ENCODE measurements at regions not wholly inside any gene's neighbourhood (a gene's known extent, or its start where the extent isn't known, plus 50 kb on each side); places are given as distances from the start of the nearest gene placed in this dataset.

- Histone ChIP-seq H3K27ac (ENCODE audit: extremely low read depth, low read depth, low read length) (no peak overlapping the region), H3K4me1 (ENCODE audit: control insufficient read depth, insufficient read depth, low read length) (no peaks in the 10 kb centered on the region), H3K36me3 (ENCODE audit: control insufficient read depth in 2 of 2, insufficient read depth in 1 of 2, low read length in 2 of 2) (no peaks in the 10 kb centered on the region), H3K9me3 (ENCODE audit: control insufficient read depth, insufficient read depth, low read depth, low read length) (no peaks in the 10 kb centered on the region), H3K4me3 (ENCODE audit: low read depth, low read length) (no peak overlapping the region)
- ChIA-PET POLR2A (no interaction called here), CTCF (no interaction called here)
- TF ChIP-seq PRDM1 (tag by site-specific recombination; IDR thresholded peaks at IDR 0.05) (no peak), ZNF561 (tag by site-specific recombination; IDR thresholded peaks at IDR 0.05; ENCODE audit: borderline replicate concordance) (no peak), ZSCAN23 (tag by site-specific recombination; IDR thresholded peaks at IDR 0.05) (no peak), ZNF112 (tag by site-specific recombination; IDR thresholded peaks at IDR 0.05) (no peak), ZNF837 (tag by site-specific recombination; IDR thresholded peaks at IDR 0.05) (no peak), BCL11B (tag by site-specific recombination; IDR thresholded peaks at IDR 0.05; ENCODE audit: low read depth) (no peak), ZBTB44 (tag by site-specific recombination; IDR thresholded peaks at IDR 0.05) (no peak), ZNF549 (tag by site-specific recombination; IDR thresholded peaks at IDR 0.05) (no peak), ZNF48 (tag by site-specific recombination; IDR thresholded peaks at IDR 0.05) (no peak), PATZ1 (tag by site-specific recombination; IDR thresholded peaks at IDR 0.05) (no peak), PRDM4 (tag by site-specific recombination; IDR thresholded peaks at IDR 0.05) (no peak), ZNF362 (tag by site-specific recombination; IDR thresholded peaks at IDR 0.05) (no peak), OSR2 (tag by site-specific recombination; IDR thresholded peaks at IDR 0.05) (no peak)
Measured at GRCh38 chr3:65268426-65268825, 580.6 kb upstream of the ADAMTS9 start.

- H3K36me3 ChIP-seq (ENCODE audit: control insufficient read depth in 2 of 2, insufficient read depth in 1 of 2, low read length in 2 of 2), result no peaks in the 10 kb centered on the region
- POLR2A ChIA-PET, result no interaction called here
- H3K27ac ChIP-seq (ENCODE audit: extremely low read depth, low read depth, low read length), result no peak overlapping the region
- no peak for TF ChIP-seq ZSCAN5A (tag by site-specific recombination; IDR thresholded peaks at IDR 0.05)
- no peak for TF ChIP-seq ZNF19 (tag by site-specific recombination; IDR thresholded peaks at IDR 0.05; ENCODE audit: low read depth)
- TF ChIP-seq GLI2 (tag by site-specific recombination; IDR thresholded peaks at IDR 0.05; ENCODE audit: borderline replicate concordance, low read depth), result no peak
- no peak for TF ChIP-seq ZNF175 (tag by site-specific recombination; IDR thresholded peaks at IDR 0.05)
- no peak for TF ChIP-seq PRDM4 (tag by site-specific recombination; IDR thresholded peaks at IDR 0.05)
- TF ChIP-seq ZNF600 (tag by site-specific recombination; IDR thresholded peaks at IDR 0.05), result no peak
- no peak for TF ChIP-seq ZNF654 (tag by site-specific recombination; IDR thresholded peaks at IDR 0.05; ENCODE audit: low read depth)
- no peaks in the 10 kb centered on the region for H3K4me1 ChIP-seq (ENCODE audit: control insufficient read depth, insufficient read depth, low read length)
- no peak overlapping the region for H3K4me3 ChIP-seq (ENCODE audit: low read depth, low read length)
- CTCF ChIA-PET, result no interaction called here
- H3K9me3 ChIP-seq (ENCODE audit: control insufficient read depth, insufficient read depth, low read depth, low read length), result no peaks in the 10 kb centered on the region
Measured at GRCh38 chr3:65265942-65266590, 578.3 kb upstream of the ADAMTS9 start.

Data from HEK293 (cell line).